CD4-positive, alpha-beta T cell treated with Interleukin-4 for 4 hours (primary cell): ENCODE measurements at regions not wholly inside any gene's neighbourhood (a gene's known extent, or its start where the extent isn't known, plus 50 kb on each side); places are given as distances from the start of the nearest gene placed in this dataset.

Source experiments
- DNase-seq: peaks from one replicate; pipeline ENCODE4 v3.0.0-alpha.2; 2020

DNA sequence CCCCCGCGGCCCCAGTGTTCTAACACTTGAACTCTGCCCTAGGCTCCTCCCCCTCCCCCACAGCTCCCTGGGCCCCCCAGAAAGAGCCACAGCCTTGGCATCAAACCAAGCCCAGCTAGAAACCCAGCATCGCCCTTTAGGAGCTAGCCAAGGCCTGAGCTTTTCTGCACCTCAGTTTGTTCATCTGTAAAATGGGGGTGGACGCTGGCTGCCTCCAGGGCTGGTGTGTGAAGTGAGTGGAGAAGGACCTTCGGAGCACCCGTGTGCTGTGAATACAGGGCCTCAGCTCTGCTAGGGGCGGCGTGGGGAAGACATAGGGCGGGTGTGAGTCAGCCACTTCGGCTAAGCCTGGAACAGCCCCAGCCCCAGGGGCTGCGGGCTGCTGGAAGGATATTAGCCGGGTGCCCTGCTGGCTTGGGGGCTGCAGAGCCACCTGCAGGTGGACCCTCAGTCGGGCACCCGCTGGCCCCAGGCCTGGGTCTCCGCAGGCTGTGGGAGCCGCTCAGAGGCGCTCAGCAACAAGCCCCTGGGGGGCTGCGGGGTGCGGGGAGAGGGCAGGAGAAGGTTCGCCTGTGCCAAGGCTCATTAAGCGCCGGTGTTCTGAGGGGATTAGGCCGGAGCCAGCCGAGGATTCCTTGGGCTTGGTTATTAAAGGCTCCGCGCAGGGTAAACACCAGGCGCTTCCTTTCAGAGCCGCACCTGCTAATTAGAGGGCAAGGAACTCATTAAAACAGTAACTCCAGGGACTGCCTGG lies 217.0 kb upstream of the CIBAR2 start:
- no peak for DNase-seq

DNA sequence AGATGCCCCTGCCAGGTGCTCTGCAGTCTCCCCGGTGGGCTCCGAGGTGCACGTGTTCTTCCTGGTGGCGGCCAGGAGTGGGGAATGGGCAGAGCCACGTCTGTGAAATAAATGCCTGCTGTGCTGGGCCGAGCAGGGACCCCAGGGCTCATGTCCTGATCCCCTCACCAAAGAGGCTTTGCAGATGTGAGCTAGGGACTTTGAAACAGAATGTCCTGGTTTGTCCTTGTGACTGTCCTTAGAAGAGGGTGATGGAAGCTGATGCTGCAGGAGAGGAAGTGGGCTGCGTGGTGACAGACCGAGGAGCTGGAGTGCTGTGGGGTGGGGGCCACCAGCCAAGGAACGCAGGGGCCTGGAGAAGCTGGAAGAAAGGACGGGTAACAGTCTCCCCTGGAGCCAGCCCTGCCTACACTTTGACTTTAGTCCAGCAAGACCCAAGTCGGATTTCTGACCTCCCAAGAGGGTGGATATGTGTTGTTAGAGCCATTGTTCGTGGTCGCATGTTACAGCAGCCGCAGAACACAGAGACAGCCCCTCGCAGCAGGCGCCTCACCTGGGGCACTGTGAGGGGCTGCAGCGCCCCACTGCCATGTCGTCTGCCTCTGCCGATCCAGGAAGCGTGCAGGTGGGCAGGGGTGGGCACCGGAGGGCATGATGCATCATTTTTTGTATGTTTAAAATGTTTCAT lies 217.9 kb upstream of the CIBAR2 start:
- no peak for DNase-seq

DNA sequence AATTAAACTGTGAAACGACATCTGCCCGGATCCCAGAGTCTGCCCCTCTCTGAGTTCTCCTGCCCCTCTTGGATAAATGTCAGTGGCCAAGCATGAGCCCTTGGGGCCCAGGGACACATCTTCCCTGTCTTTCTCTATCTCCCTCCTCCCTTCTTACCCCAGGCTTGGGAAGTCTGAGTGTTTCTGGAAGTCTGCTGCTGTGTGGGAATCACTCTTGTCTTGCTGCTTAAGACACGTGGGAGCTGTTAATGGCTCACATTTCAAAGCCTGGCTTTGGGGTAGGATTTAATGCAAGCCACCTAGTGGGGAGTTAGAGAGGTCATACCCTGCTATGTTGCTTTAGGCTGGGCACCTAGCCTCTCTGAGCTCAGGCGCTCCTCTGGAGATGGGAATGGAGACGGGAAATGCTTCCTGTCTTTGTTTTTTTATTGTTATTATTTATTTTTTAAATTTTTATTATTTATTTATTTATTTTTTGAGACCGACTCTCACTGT lies 218.5 kb upstream of the CIBAR2 start:
- no peak for DNase-seq

DNA sequence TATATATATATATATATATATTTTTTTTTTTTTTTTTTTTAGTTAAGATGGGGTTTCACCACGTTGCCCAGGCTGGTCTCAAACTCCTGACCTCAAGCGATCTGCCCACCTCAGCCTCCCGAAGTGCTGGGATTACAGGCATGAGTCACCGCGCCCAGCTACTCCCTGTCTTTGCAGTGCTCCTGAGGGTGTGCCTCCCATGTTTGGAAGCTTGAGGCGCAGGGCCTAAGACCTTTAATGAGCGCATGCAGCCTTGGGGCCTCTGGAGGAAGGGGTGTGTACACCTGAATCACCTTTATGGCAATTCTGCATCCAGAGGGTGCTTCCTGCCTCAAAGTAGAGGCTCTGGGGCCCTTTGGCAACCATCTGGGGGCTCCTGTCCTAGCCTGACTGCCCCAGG lies 219.4 kb upstream of the CIBAR2 start:
- no peak for DNase-seq

DNA sequence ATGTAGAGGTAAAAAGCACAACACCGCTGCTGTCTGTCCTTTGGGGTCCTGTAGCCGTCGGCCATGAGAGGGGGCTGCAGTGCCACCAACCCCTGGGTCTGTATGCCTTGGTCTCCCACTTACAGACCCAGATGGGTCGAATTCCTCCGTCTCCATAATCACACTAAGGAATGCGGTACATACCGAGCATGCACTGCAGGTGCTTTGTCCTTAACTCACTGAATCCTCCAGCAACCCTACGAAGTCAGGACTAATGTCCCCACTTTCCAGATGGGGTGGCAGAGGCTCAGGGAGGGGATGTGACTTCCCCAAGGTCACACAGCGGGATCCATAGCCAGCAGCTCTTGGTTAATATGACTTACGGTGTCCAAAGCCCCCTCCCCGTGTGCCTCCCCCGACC lies 219.9 kb upstream of the CIBAR2 start:
- DNase-seq = no peak

DNA sequence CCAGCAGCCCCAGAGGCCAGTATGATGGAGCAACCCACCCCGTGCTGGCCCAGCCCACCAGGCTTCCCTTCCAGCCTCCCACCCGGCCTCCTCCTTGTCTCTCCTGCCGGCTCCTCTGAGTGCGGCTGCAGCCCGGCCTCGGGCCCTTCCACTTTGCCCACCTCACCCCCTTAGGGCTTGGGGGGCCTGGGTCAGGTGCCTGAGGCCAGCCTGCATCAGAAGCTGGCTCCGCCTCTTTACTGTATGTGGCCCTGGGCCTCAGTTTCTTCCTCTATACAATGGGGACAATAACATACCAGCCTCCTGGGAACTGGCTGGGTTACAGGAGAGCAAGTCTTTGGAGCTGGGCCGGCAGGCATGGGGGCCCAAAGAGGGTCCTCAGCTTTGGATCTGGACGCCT lies 221.1 kb upstream of the CIBAR2 start:
- no peak for DNase-seq

DNA sequence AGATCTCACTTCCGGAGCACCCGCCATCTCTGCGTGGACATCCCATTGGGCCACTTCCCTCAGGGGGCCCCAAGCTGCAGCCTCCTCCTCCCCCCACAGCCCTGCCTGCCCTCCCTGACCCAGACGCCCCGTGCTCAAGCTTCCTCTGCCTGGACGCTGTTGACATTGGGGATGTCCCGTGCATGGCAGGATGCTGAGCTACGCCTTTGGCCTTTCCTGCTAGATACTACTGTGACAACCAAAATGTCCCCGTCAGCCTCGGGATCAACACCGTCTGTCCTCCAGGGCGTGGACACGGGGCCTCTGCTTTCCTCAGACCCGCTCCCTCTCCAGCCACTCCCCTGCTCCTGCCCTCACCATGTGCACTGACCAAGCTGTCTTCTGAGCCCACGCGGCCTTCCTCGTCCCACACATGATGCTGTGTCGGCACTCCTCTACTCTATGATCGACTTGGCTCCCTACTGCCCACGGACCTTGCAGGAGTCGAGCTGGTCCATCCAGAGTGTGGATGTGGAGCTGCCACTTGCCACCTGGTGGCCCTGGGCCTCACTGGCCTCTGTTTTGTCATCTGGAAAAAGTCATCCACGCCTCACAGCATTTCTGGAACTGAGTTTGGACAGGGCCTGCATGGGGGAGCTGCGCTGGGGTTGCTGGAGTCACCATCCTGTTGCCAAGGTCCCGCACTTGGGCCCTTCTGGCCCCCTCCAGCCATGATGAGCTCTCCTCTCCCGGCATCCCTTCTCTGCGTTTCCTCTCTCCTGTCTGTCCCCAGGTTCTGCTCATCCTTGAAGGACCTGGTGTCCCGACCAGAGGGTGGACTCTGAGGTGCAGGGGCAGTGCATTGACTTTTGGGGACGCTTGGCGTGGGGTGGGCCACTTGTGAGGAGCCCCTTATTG lies 221.7 kb upstream of the CIBAR2 start:
- no peak for DNase-seq

DNA sequence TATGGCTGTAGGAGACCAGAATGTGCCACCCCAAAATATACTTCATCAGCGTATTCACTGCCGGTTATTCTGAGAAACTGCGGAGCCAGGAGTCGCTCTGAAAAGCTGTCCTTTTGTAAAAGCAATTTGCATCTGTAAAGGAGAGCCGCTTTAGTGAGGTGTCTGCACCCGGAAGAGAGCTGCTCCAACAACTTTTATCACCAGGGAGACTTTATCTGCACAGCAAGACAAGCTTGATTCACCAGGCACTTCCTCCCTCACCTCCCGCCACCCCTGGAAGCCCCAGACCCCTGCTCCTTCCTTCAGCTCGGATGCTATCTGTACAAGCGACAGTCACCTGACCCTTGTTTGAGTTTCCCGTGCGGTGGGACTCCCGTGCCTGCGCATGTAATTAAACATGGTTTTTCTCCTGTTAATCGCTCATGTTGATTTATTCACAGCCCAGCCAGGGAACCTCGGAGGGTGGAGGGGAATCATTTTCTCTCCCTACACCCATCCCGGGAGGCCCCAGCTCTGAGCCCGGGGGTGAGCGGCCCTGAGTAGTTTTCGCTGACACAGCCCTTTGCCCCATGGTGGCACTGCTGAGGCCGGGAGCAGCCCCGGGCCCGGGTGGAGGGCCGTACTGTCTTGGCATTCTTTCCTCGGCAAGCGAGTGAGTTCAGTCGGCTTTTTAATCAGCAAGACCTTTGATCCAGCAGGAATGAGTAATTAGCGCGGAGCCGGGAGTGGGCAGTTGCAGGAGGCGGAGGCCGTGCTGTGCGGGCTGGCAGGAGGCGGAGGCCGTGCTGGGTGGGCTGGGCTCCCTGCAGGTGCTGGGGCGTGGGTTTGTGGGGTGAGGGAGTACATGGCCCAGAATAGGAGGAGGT lies 222.7 kb upstream of the CIBAR2 start:
- no peak for DNase-seq

DNA sequence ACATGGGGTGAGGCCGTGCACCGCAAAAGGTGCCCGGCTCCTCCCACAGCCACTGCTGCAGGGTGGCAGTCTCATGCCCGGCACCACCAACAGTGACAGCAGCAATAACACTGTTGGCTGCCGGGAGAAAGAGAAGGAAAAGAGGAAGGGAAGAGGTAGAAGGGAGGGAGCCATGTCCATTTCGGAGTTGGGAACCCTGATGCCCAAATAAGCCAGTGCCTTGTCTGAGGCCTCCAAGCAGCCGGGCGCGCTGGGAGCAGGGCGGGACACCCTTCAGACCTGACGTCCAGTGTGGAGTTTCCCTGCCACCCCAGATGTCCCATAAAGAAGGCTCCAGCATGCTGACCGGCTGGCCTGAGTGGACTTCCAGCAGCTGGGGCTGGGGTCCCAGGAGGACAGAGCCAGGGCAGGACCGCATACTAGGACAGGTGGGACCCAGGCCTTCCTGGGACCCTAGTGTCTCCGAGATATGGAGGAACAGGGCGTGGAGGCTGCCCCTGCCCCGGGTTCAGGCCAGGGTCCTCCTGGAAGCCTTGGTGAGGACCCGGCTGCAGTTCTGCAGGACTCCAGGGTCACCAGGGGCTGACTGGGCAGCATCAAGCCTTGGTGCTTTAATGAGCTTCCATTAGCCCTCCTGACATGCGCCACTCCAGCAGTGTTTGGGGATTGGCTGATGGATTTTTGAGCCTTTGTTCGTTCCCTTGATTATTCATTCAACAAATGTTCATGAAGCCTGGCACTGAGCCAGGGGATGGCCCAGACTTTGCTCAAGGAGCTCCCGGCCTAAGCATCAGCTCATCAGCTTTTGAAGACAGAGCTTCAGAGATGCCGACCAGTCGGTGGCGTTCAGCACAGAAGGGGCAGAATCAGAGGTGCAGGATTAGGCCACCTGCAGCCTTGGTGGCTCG lies 223.6 kb upstream of the CIBAR2 start:
- no peak for DNase-seq

DNA sequence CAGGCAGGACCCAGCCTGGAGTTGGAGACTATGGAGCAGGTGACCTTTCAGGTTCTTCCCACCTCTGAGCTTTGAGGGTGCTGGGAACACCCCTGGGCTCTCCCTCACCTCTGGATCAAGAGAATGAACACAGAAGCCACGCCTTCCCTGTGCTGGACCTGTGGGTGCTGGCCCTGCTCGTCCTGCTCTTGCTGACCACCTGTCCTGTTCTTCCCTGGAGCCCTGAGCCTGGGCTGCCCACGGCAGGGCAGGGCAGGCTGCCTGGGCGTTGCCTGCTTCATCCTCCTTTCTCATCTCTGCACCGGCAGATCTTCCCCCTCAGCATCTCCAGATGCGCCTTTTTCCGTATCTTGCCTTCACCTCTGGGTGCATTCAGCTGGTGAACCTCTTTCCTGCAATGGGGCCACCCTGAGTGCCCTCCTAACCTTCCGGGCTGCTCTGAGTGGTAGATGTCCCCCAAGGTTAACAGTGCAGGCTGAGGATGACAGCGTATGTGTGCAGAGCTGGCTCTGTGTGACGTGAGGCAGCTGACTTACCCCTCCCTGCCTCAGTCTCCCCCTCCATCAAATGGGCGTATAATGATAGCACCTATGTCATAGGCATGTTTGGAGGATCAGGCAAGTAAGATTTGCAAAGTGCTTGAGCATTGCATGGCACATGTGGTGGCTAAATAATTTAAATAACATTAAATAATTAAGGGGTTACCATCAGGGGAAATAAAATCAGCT lies 225.8 kb upstream of the CIBAR2 start:
- no peak for DNase-seq

DNA sequence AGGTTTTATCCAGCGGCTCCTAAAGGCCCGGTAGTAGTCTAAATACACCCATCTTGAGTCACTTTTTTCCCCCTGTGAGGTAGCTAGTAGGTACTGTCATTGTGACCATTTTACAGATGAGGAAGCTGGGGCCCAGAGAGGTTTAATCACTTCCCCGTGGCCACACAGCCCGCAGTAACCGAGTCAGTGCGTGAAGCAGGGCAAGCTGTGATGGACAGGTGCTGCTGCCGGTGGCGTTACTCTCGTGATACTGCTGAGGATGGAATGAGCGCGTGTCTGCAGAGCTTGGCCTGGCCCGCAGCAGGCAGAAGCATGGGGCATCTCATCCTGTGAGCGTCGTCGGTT lies 226.3 kb upstream of the CIBAR2 start:
- DNase-seq = no peak

DNA sequence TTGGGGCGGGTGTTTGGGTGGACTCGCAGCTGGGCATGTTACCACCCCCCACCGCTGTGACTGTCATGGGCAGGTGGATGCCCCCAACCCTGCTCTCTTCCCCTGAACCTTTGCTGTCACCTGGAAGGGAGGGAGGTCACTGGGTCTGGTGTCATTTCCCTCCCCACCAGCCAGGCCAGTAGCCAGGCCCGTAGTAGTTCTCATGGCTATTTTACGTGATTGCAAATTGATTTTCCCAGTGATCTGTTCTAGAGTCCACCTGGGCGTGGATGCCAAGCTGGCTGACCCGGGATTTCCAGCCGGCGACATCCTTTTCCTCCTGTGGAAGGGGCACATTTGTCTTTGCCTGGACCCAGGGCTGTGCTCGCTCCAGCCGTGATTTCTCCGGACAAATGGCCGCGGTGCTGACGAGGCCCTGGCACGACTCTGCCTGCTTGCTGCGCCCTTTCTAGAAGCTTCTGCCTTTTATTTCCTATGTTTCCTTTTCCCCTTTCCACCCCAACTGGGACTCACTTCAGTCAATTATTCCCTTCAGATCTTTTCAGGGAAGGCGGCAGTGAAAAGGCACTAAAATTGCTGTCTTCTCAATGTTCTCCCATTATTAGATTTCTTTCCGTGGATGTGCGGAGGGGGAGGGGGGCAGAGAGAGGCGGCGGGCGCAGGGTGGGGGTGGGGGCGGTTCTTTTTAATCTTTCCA lies 226.9 kb upstream of the CIBAR2 start:
- DNase-seq = no peak

DNA sequence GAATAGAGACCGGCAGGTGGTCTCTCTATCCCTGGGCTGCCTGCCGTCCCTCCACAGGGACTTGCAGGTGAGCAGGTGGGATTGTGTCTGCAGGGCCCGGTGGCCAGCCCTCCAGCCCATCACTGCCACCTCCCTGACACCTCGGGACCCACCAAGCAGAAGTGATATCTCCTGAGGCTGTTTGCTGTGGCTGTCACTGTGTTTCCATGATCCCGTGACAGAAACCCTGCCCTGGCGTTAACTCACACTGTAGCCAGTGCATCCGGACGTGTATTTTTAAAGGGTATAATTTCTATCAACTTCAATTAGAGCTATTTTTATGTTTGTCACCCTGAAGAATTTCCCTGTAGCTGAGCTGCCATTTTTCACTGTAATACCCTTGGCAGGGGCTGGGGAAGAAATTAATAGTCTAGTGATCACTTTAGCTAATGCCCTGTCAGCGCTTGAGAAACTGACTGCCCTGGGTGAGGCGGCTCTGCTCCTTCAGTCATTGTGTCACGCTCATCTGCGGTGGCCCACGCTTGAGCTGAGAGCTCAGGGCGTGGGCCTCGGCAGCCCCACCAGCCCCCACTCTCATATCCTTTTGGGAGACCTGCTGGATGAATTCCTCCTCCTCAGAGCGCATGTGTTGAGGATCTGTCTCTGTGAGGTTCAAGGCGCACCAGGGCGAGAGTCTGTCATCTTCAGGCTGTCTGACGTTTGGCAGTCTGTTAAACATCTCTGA lies 229.9 kb upstream of the CIBAR2 start:
- DNase-seq = no peak

DNA sequence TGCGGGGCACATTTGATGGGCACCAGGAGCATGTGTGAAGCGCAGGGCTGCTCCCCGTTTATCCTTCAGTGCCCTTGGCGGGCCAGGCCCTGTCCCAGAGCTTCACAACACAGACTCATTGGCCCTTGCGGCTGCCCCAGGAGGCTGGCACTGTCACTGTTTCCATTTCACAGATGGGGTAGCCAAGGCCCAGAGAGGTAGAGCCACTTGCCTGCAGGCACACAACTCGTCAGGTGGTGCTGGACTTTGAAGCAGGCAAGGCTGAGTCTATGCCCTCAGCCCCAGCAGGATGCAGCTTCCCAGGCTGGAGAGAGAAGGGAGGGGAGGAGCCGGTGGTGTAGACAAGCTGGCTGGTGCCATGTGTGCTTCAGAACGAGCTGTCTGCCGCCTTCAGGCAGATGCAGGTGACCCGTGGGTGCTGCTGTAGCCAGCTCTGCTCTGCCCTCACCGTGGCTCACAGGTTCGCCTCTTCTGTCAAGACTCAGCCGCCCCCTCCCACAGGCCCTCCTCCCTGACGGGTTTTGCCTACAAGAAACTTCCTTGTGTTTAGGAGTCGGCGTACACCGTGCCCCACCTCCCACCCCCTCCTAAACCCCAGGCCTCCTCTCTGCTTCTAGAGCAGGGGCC lies 232.3 kb upstream of the CIBAR2 start:
- no peak for DNase-seq

DNA sequence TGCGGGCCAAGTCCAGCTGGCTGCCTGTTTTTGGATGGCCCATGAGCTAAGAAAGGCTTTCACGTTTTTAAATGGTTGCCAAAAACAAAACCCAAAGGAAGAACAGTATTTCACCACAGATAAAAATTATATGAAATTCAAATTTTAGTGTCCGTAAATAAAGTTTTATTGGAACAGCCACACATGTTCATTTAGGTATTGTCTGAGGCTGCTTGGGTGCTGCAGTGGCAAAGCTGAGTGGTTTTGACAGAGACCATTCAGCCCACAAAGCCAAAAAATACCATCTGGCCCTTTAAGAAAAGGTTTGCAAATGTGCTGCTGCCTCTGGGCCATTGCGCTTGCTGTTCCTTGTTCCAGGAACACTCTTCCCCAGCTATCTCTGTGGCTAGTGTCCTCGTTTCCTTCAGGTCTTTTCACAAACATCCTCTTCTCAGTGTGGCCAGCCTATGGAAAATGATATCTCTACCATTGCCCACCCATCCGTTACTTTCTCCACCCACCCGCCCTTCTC lies 232.9 kb upstream of the CIBAR2 start:
- no peak for DNase-seq

DNA sequence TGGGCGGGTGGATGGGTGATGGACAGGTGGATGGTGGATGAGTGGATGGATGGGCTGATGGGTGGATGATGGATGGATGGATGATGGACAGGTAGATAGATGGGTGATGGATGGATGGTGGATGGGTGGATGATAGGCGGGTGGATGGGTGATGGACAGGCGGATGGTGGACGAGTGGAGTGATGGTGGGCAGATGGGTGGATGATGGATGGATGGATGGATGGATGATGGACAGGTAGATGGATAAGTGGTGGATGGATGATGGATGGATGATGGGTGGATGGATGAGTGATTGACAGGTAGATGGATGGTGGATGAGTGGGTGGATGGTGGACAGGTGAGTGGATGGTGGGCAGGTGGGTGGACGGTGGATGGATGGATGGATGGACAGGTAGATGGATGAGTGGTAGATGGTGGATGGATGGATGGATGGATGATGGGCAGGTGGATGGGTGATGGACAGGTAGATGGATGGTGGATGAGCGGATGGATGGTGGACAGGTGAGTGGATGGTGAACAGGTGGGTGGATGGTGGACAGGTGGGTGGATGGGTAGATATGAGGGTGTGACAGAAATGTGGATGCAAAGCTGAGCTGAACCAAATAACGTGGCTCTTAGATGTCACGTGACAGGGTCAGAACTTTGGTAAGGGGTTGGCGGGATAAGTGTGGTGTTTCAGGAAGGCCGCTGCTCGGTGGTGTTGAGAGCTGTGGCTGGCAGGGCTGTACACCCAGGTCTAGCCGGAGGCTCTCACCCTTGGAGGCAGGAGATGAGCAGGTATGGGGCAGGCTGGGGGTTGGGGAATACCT lies 234.3 kb upstream of the CIBAR2 start:
- DNase-seq = no peak

DNA sequence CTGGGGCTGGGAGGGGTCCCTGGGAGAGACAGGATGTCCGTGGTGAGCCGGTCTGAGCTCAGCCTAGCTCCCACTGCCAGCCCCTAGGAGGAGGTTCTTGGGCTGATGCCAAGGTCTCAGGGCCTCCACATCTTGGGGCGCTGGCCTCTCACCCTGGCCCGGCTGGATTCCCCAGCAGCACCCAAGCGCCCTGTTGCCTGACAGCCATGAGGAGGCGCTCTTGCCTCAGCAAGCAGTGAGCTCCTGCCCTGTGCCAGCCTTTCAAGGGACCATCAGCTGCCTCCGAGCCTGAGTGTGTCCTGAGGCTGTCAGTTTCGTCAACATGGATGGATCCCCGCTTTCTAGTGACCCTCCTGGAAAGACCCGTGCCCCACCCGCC lies 234.9 kb upstream of the CIBAR2 start:
- DNase-seq = no peak
